ENCODE measurements at regions not wholly inside any gene's neighbourhood (a gene's known extent, or its start where the extent isn't known, plus 50 kb on each side); places are given as distances from the start of the nearest gene placed in this dataset.

DNA sequence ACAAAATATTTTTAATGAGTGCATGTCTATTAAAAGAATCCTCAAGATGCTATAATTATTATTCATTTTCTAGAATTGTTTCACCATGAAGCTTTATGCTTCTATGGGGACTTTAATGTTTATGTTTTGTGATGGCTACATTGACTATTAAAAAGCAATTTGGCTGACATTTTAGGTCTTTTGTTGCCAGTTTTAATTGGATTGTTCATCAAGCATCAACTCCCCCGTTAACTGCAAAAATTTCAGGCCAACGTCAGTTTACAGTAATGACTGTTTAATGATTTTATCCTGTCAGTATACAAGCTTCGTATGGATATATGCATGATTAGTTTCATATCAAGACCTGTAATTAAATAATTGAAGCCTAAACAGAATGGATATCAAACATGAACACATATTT, 422.8 kb downstream of the SH2D1A start:
- TF ChIP-seq, protein P1, sequence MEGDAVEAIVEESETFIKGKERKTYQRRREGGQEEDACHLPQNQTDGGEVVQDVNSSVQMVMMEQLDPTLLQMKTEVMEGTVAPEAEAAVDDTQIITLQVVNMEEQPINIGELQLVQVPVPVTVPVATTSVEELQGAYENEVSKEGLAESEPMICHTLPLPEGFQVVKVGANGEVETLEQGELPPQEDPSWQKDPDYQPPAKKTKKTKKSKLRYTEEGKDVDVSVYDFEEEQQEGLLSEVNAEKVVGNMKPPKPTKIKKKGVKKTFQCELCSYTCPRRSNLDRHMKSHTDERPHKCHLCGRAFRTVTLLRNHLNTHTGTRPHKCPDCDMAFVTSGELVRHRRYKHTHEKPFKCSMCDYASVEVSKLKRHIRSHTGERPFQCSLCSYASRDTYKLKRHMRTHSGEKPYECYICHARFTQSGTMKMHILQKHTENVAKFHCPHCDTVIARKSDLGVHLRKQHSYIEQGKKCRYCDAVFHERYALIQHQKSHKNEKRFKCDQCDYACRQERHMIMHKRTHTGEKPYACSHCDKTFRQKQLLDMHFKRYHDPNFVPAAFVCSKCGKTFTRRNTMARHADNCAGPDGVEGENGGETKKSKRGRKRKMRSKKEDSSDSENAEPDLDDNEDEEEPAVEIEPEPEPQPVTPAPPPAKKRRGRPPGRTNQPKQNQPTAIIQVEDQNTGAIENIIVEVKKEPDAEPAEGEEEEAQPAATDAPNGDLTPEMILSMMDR (conservative IDR thresholded peaks at IDR 0.05; ENCODE audit: low read length): no peak
- TF ChIP-seq EZH2phosphoT487 (IDR thresholded peaks at IDR 0.05; ENCODE audit: borderline replicate concordance): no peak
